Upper lobe of right lung (tissue), 1 donor: ENCODE measurements at regions not wholly inside any gene's neighbourhood (a gene's known extent, or its start where the extent isn't known, plus 50 kb on each side); places are given as distances from the start of the nearest gene placed in this dataset.

Source experiments
- ATAC-seq: fragments of 200-7000 bp; cut with Tn5 transposase; one replicate; pipeline ENCODE4 v1.9.1; 2020; ENCODE audit warnings: mild to moderate bottlenecking, moderate library complexity
- DNase-seq: peaks from one replicate; pipeline ENCODE4 v3.0.0-alpha.2; 2020
- H3K27ac ChIP-seq: fragments of 200-600 bp; one replicate; pipeline ENCODE4 v1.8.0; 2022
- H3K27me3 ChIP-seq: fragments of 200-600 bp; one replicate; pipeline ENCODE4 v1.8.0; 2022; ENCODE audit warnings: mild to moderate bottlenecking
- H3K36me3 ChIP-seq: fragments of 200-600 bp; one replicate; pipeline ENCODE4 v1.8.0; 2022
- H3K4me1 ChIP-seq: fragments of 200-600 bp; one replicate; pipeline ENCODE4 v1.8.0; 2022
- H3K4me3 ChIP-seq: fragments of 200-600 bp; one replicate; pipeline ENCODE4 v1.8.0; 2022; ENCODE audit warnings: mild to moderate bottlenecking
- H3K9me3 ChIP-seq: fragments of 200-600 bp; one replicate; pipeline ENCODE4 v1.8.0; 2022
- intact Hi-C: fragments of 100-400 bp; cut with DNase I; formaldehyde crosslinking; loops from one replicate; pipeline ENCODE4 v1.11.0; 2022
- TF ChIP-seq, protein P1 (sequence below): fragments of 200-600 bp; IDR thresholded peaks from one replicate; pipeline ENCODE4 v1.8.0; 2022; ENCODE audit warnings: antibody characterized with exemption
- donor health status: DM: no; HTN: yes; CAD: no; lungs with severe emphysema.

DNA sequence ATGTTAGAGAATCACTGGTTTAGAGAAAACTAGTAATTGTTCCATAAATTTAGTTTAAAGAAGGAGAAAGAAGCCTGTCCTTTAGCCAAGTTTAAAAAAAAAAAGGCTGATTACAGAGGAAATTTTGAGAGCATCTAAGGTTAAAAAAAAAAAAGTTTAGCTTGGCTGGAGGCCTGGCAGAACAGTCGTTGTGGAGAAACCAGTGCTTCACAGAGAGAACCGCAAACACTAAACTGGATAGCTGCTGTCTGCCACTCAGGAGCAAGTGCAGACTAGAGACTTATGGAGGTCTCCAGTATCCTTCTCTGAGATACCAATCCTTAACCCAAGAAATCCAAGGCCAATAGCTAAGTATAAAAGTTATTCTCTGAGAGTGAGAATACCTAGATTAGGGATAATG is 84.8 kb upstream of the ANKRD28 start:
- no peaks in the 10 kb centered on the region for H3K9me3 ChIP-seq
- H3K27me3 ChIP-seq, result no peaks in the 10 kb centered on the region
- H3K36me3 ChIP-seq, result no peaks in the 10 kb centered on the region
- H3K4me1 ChIP-seq, result no peaks in the 10 kb centered on the region
- TF ChIP-seq, protein P1, sequence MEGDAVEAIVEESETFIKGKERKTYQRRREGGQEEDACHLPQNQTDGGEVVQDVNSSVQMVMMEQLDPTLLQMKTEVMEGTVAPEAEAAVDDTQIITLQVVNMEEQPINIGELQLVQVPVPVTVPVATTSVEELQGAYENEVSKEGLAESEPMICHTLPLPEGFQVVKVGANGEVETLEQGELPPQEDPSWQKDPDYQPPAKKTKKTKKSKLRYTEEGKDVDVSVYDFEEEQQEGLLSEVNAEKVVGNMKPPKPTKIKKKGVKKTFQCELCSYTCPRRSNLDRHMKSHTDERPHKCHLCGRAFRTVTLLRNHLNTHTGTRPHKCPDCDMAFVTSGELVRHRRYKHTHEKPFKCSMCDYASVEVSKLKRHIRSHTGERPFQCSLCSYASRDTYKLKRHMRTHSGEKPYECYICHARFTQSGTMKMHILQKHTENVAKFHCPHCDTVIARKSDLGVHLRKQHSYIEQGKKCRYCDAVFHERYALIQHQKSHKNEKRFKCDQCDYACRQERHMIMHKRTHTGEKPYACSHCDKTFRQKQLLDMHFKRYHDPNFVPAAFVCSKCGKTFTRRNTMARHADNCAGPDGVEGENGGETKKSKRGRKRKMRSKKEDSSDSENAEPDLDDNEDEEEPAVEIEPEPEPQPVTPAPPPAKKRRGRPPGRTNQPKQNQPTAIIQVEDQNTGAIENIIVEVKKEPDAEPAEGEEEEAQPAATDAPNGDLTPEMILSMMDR, result no peak
- no peak for ATAC-seq
- intact Hi-C loops, result no loop called here
- H3K27ac ChIP-seq, result no peak overlapping the region
- DNase-seq, result no peak
- no peak overlapping the region for H3K4me3 ChIP-seq

DNA sequence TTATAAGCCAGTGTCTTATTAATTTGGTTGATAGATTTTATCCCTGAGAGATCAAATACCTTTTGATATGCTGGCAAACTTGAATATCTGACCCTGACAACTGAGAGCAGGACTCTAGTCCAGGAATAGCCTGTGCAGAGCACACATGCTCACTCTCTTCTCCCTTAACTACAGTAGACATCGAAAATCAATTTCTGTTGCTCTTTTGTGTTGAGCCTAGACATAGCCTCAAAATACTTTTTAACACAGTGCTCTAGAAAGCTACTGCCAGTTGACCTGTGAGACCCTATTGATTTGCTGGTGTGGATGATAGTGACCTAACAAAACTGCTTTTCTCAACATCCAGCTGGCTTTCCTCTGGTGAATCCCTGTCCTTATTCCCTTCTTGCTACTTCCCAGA is 86.4 kb upstream of the ANKRD28 start:
- H3K27me3 ChIP-seq, result no peaks in the 10 kb centered on the region
- no peaks in the 10 kb centered on the region for H3K9me3 ChIP-seq
- ATAC-seq, result no peak
- DNase-seq, result no peak
- H3K4me1 ChIP-seq, result no peaks in the 10 kb centered on the region
- no peak overlapping the region for H3K4me3 ChIP-seq
- TF ChIP-seq, protein P1, result no peak
- intact Hi-C loops, result no loop called here
- H3K36me3 ChIP-seq, result no peaks in the 10 kb centered on the region
- no peak overlapping the region for H3K27ac ChIP-seq

DNA sequence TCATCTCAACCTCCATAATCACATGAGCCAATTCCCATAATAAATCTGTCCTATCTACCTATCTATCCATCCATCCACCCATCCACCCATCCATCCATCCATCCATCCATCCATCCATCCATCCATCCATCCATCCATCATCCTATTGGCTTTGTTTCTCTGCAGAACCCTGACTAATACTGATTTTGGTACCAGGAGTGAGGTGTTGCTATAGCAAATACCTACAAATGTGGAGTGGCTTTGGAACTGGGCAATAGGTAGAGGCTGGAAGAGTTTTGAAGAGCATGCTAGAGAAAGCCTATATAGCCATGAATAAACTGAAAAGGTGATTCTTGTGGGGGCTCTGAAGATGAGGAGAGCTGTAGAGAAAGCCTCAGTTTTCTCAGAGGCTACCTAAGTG is 88.7 kb upstream of the ANKRD28 start:
- Histone ChIP-seq H3K4me3 (no peak overlapping the region), H3K27me3 (no peaks in the 10 kb centered on the region), H3K36me3 (no peaks in the 10 kb centered on the region), H3K9me3 (peaks cover 3% of the 10 kb centered on the region), H3K27ac (no peak overlapping the region), H3K4me1 (no peaks in the 10 kb centered on the region)
- TF ChIP-seq, protein P1, result no peak
- ATAC-seq, result no peak
- intact Hi-C loops, result no loop called here
- no peak for DNase-seq

DNA sequence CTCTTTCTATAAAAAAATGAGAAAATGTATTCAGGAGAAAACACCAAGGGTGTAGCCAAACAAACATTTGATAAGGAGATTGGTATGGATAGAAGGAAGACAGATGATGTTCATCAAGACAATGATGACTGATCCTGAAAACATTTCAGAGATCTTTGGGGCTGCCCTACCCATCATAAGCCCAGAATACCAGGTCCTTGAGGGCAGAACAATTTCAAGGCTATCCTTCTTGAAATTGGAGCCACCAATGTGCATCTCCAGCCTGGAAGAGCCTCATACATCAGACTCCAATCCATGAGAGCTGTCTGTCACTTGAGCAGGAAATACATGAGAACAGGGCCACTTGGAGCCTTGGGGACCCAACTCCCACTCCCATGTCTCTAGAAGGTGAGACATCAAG is 89.5 kb upstream of the ANKRD28 start:
- no peaks in the 10 kb centered on the region for H3K36me3 ChIP-seq
- DNase-seq (no peak), ATAC-seq (no peak)
- no peaks in the 10 kb centered on the region for H3K27me3 ChIP-seq
- TF ChIP-seq, protein P1, result no peak
- peaks cover 3% of the 10 kb centered on the region for H3K9me3 ChIP-seq
- no peaks in the 10 kb centered on the region for H3K4me1 ChIP-seq
- no peak overlapping the region for H3K27ac ChIP-seq
- intact Hi-C loops, result no loop called here
- H3K4me3 ChIP-seq, result no peak overlapping the region

DNA sequence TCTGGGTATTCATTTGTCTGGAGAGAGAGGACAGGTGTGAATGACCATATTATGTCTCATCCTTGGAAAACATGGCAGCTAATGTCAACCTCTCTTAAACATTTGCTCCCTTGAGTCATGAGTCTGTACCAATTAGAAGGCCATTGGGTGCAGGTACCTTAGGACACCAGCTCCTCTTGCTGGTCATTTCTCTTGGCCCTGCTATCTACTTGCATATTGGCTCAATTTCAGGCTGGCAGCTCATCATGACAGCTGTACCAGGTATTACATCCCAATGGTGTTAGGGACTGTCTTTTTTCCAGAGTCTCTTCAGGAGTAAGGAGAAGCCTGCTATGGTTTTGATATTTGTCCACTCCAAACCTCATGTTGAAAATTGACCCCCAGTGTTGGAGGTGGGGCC is 92.2 kb upstream of the ANKRD28 start:
- Histone ChIP-seq H3K4me3 (no peak overlapping the region), H3K27ac (no peak overlapping the region), H3K9me3 (peaks cover 3% of the 10 kb centered on the region), H3K4me1 (no peaks in the 10 kb centered on the region), H3K36me3 (no peaks in the 10 kb centered on the region), H3K27me3 (no peaks in the 10 kb centered on the region)
- intact Hi-C loops, result no loop called here
- DNase-seq, result no peak
- TF ChIP-seq, protein P1, result no peak
- ATAC-seq, result no peak
